ENCODE measurements at regions not wholly inside any gene's neighbourhood (a gene's known extent, or its start where the extent isn't known, plus 50 kb on each side); places are given as distances from the start of the nearest gene placed in this dataset.

GRCh38 chr7:81534996-81535395 lies 234.9 kb downstream of the HGF start:
- TF ChIP-seq, protein P1, sequence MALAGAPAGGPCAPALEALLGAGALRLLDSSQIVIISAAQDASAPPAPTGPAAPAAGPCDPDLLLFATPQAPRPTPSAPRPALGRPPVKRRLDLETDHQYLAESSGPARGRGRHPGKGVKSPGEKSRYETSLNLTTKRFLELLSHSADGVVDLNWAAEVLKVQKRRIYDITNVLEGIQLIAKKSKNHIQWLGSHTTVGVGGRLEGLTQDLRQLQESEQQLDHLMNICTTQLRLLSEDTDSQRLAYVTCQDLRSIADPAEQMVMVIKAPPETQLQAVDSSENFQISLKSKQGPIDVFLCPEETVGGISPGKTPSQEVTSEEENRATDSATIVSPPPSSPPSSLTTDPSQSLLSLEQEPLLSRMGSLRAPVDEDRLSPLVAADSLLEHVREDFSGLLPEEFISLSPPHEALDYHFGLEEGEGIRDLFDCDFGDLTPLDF (CRISPR knock-in tag; IDR thresholded peaks at IDR 0.05) = no peak
- no peak for TF ChIP-seq CTCF (IDR thresholded peaks at IDR 0.05)
- no peak for TF ChIP-seq AFF4 (CRISPR knock-in tag; IDR thresholded peaks at IDR 0.05; ENCODE audit: borderline replicate concordance)
- no peak for TF ChIP-seq KAT7 (CRISPR knock-in tag; IDR thresholded peaks at IDR 0.05; ENCODE audit: borderline replicate concordance)
- TF ChIP-seq E2F4 (CRISPR knock-in tag; IDR thresholded peaks at IDR 0.05; ENCODE audit: borderline replicate concordance, low read depth) = no peak
- TF ChIP-seq ZNF263 (CRISPR knock-in tag; IDR thresholded peaks at IDR 0.05; ENCODE audit: low read depth) = no peak
- TF ChIP-seq MAX (CRISPR knock-in tag; IDR thresholded peaks at IDR 0.05) = no peak
- no peak for TF ChIP-seq NFYB (CRISPR knock-in tag; conservative IDR thresholded peaks at IDR 0.05; ENCODE audit: low read depth)
- TF ChIP-seq ATF1 (CRISPR knock-in tag; IDR thresholded peaks at IDR 0.05) = no peak
- TF ChIP-seq NFE2L1 (CRISPR knock-in tag; IDR thresholded peaks at IDR 0.05) = no peak
- TF ChIP-seq USF1 (CRISPR knock-in tag; IDR thresholded peaks at IDR 0.05) = no peak
- TF ChIP-seq, protein P2, sequence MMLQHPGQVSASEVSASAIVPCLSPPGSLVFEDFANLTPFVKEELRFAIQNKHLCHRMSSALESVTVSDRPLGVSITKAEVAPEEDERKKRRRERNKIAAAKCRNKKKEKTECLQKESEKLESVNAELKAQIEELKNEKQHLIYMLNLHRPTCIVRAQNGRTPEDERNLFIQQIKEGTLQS (CRISPR knock-in tag; conservative IDR thresholded peaks at IDR 0.05) = no peak
